ENCODE measurements at regions not wholly inside any gene's neighbourhood (a gene's known extent, or its start where the extent isn't known, plus 50 kb on each side); places are given as distances from the start of the nearest gene placed in this dataset.

- DNase-seq (ENCODE audit: low read depth): no peak
- no peak for TF ChIP-seq CTCF (conservative IDR thresholded peaks at IDR 0.05; ENCODE audit: low read length)
- H3K4me3 ChIP-seq (ENCODE audit: low read length): no peak overlapping the region
These were observed 186.9 kb downstream of the GPAT3 start for GRCh38 chr4:83722730-83723269.

GRCh38 chr4:83716874-83717273 lies 181.0 kb downstream of the GPAT3 start:
- DNase-seq (ENCODE audit: low read depth): peak; percentile 3
- no peak overlapping the region for H3K4me3 ChIP-seq (ENCODE audit: low read length)
- TF ChIP-seq CTCF (conservative IDR thresholded peaks at IDR 0.05; ENCODE audit: low read length): no peak

GRCh38 chr4:83712890-83713289 lies 177.0 kb downstream of the GPAT3 start:
- H3K4me3 ChIP-seq (ENCODE audit: low read length): no peak overlapping the region
- no peak for DNase-seq (ENCODE audit: low read depth)
- TF ChIP-seq CTCF (conservative IDR thresholded peaks at IDR 0.05; ENCODE audit: low read length): no peak

- H3K4me3 ChIP-seq (ENCODE audit: low read length): no peak overlapping the region
- no peak for TF ChIP-seq CTCF (conservative IDR thresholded peaks at IDR 0.05; ENCODE audit: low read length)
- no peak for DNase-seq (ENCODE audit: low read depth)
These were observed 173.7 kb downstream of the GPAT3 start for GRCh38 chr4:83709627-83710026.

- DNase-seq (ENCODE audit: low read depth): no peak
- H3K4me3 ChIP-seq (ENCODE audit: low read length): no peak overlapping the region
- no peak for TF ChIP-seq CTCF (conservative IDR thresholded peaks at IDR 0.05; ENCODE audit: low read length)
These were observed 172.7 kb downstream of the GPAT3 start for GRCh38 chr4:83708500-83709175.

- TF ChIP-seq CTCF (conservative IDR thresholded peaks at IDR 0.05; ENCODE audit: low read length): no peak
- no peak overlapping the region for H3K4me3 ChIP-seq (ENCODE audit: low read length)
- DNase-seq (ENCODE audit: low read depth): no peak
These were observed 168.9 kb downstream of the GPAT3 start for GRCh38 chr4:83704786-83705185.

- no peak for TF ChIP-seq CTCF (conservative IDR thresholded peaks at IDR 0.05; ENCODE audit: low read length)
- no peak overlapping the region for H3K4me3 ChIP-seq (ENCODE audit: low read length)
These were observed 167.8 kb downstream of the GPAT3 start for GRCh38 chr4:83703752-83704151.

More at GRCh38 chr4:83703752-83704151, 167.8 kb downstream of the GPAT3 start:
- no peak for DNase-seq (ENCODE audit: low read depth)
